Endothelial cell (in vitro differentiated cells): ENCODE measurements at regions not wholly inside any gene's neighbourhood (a gene's known extent, or its start where the extent isn't known, plus 50 kb on each side); places are given as distances from the start of the nearest gene placed in this dataset.
A peak's percentile ranks its signal among the peaks of the same experiment; 100 is the strongest.
"Not testable (repeated sequence)": the region's sequence is repeated elsewhere in the genome, so short reads cannot be mapped to it uniquely, and the experiment has no call there.

Experiments
- DNase-seq: peaks from one replicate; pipeline ENCODE4 v3.0.0; 2021; ENCODE audit warnings: low spot score
- H3K27ac Mint-ChIP-seq: one replicate; pipeline ENCODE4 v1.8.0; 2021; ENCODE audit warnings: mixed read lengths, inconsistent platforms; ENCODE audit not compliant: unreplicated experiment
- H3K27me3 Mint-ChIP-seq: one replicate; pipeline ENCODE4 v1.8.0; 2021; ENCODE audit warnings: mild to moderate bottlenecking, moderate library complexity, mixed read lengths, inconsistent platforms; ENCODE audit not compliant: unreplicated experiment
- H3K36me3 Mint-ChIP-seq: one replicate; pipeline ENCODE4 v1.8.0; 2021; ENCODE audit warnings: mild to moderate bottlenecking, low read depth, mixed read lengths, inconsistent platforms; ENCODE audit not compliant: unreplicated experiment
- H3K4me1 Mint-ChIP-seq: one replicate; pipeline ENCODE4 v1.8.0; 2021; ENCODE audit warnings: mild to moderate bottlenecking, mixed read lengths, inconsistent platforms; ENCODE audit not compliant: unreplicated experiment
- H3K4me3 Mint-ChIP-seq: one replicate; pipeline ENCODE4 v1.8.0; 2021; ENCODE audit warnings: mild to moderate bottlenecking, mixed read lengths, inconsistent platforms; ENCODE audit not compliant: unreplicated experiment
- H3K9me3 Mint-ChIP-seq: one replicate; pipeline ENCODE4 v1.8.0; 2021; ENCODE audit warnings: mixed read lengths, inconsistent platforms; ENCODE audit not compliant: unreplicated experiment
- TF ChIP-seq, protein P1 (sequence below): fragments of 200-600 bp; sonication (generic); IDR thresholded peaks from one replicate; pipeline ENCODE4 v1.5.0; 2021; ENCODE audit warnings: antibody characterized with exemption; ENCODE audit not compliant: unreplicated experiment

DNA sequence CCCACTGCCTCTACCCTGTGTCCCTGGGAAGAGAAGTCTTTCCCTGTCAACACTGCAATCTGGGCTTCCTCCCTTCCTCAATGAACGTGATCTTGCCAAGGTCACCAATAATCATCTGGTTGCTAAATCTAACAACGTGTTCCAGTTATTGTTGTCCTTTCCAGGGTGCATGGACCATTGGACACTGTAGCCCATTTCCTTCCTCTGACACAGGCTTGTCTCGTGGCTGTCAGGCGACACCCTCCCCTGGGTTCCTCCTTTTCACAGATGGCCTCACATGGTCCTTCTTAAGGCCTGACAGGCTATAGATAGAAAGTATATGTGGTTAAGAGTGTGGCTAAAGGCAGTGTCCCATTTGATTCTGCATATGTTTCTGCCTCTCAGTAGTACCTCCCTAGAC lies 67.7 kb upstream of the STARD13 start:
- Mint-ChIP-seq H3K27ac (peak overlapping the region; percentile 96), H3K27me3 (peaks cover 5% of the 10 kb centered on the region), H3K4me1 (peaks cover 48% of the 10 kb centered on the region), H3K36me3 (peaks cover 7% of the 10 kb centered on the region), H3K9me3 (no peaks in the 10 kb centered on the region), H3K4me3 (no peak overlapping the region)
- DNase-seq: no peak
- TF ChIP-seq, protein P1, sequence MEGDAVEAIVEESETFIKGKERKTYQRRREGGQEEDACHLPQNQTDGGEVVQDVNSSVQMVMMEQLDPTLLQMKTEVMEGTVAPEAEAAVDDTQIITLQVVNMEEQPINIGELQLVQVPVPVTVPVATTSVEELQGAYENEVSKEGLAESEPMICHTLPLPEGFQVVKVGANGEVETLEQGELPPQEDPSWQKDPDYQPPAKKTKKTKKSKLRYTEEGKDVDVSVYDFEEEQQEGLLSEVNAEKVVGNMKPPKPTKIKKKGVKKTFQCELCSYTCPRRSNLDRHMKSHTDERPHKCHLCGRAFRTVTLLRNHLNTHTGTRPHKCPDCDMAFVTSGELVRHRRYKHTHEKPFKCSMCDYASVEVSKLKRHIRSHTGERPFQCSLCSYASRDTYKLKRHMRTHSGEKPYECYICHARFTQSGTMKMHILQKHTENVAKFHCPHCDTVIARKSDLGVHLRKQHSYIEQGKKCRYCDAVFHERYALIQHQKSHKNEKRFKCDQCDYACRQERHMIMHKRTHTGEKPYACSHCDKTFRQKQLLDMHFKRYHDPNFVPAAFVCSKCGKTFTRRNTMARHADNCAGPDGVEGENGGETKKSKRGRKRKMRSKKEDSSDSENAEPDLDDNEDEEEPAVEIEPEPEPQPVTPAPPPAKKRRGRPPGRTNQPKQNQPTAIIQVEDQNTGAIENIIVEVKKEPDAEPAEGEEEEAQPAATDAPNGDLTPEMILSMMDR: no peak

DNA sequence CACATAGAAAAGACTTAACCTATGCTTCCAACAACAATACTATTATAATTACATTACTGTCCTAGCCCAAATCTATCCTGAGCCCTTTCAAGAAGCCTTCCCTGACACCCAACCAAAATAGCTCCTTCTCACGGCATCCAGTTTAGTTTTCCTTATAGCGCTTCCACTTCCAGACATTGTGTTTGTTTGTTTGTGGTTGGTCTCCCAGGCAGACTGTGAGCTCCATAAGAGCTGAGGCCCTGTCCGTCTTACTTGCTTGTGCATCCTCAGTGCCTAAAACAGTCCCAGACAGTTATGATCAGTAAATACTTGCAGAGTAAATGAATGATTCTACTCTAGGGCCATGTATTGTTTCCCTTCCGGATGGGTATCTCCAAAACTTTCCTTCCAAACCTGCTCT lies 68.1 kb upstream of the STARD13 start:
- Mint-ChIP-seq H3K27ac (peak overlapping the region; percentile 96), H3K27me3 (peaks cover 5% of the 10 kb centered on the region), H3K36me3 (peaks cover 4% of the 10 kb centered on the region), H3K9me3 (no peaks in the 10 kb centered on the region), H3K4me3 (no peak overlapping the region), H3K4me1 (peaks cover 43% of the 10 kb centered on the region)
- DNase-seq: no peak
- TF ChIP-seq, protein P1: no peak

DNA sequence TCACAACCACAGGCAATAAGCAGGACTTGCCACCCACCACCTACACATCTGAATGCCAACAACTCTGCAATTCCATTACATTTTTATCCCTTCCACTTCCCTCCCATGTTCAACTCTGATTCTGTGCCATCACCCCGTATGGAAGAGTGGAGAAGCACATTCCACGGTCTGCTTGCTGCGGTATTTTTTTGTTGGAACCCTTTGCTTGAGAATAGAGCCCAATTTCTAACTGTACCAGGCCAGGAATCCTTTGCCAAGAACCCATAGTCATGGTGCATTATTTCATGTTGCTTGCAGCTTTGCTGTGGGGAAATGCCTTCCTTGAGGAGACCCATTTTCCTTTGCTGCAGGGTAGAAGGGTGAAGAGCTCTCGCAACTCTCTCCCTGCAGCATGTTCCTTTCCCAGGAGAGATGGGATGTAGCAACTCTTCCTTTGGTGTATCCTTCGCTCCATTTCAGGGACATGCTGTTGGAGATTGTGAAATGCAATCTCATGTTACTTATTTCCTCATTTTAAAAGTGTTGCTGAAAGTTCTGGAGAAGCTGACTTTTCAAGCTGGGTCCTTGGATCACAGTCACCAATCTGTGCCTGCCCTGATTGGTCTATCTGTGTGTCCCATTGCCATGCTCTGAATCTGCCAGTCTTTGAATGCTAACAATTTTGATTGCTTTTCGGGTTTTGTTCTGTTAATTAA lies 69.8 kb upstream of the STARD13 start:
- TF ChIP-seq, protein P1: no peak
- Mint-ChIP-seq H3K27me3 (peaks cover 6% of the 10 kb centered on the region), H3K9me3 (no peaks in the 10 kb centered on the region), H3K4me1 (peaks cover 37% of the 10 kb centered on the region), H3K36me3 (peaks cover 10% of the 10 kb centered on the region), H3K4me3 (no peak overlapping the region), H3K27ac (no peak overlapping the region)
- DNase-seq: no peak

DNA sequence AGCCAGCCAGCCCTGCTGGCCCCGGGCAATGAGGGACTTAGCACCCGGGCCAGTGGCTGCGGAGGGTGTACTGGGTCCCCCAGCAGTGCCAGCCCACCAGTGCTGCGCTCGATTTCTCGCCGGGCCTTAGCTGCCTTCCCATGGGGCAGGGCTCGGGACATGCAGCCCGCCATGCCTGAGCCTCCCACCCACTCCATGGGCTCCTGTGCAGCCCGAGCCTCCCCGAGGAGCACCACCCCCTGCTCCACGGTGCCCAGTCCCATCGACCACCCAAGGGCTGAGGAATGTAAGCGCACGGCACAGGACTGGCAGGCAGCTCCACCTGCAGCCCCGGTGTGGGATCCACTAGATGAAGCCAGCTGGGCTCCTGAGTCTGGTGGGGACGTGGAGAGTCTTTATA lies 72.5 kb upstream of the STARD13 start:
- not testable (repeated sequence) for H3K36me3 Mint-ChIP-seq, H3K27me3 Mint-ChIP-seq, H3K27ac Mint-ChIP-seq, H3K9me3 Mint-ChIP-seq, H3K4me3 Mint-ChIP-seq, DNase-seq
- peaks cover 13% of the 10 kb centered on the region for H3K4me1 Mint-ChIP-seq

DNA sequence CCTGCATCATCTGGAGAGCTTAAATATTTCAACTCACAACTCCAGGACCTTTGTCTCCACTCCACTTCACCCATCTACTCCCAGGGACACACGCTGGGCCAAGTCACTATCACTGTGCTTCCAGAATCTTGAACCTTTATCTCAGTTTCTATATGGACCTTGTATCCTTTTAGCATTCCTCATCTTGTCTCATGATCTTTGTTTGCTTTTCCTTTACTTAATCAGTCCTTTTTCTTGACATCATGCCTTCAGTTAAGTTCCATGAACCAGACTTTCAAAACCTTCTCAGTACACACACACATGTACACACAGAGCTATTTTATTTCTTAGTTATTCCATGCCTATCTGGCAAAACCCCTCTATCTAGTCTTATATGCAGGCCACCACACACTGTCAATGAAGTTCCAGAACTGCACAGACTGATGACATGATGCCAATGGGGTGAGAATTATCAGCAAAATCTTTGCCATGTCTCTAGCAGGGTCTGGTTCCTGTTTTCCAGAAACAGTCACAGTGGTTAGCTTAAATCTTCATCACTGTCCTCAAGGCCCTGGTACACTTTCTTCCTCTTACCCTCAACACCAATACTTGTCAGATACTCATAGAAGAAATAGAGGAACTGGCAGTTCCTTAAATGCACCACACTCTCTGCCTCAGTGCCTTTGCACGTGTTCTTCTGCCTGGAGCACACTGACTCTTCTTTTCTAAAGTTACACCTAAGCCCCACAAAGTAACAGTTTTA lies 77.6 kb upstream of the STARD13 start:
- DNase-seq: no peak

More for the DNA sequence above, 77.6 kb upstream of the STARD13 start:
- TF ChIP-seq, protein P1: no peak
- H3K36me3 Mint-ChIP-seq: peaks cover 6% of the 10 kb centered on the region
- no peaks in the 10 kb centered on the region for H3K9me3 Mint-ChIP-seq
- H3K4me1 Mint-ChIP-seq: peaks cover 6% of the 10 kb centered on the region
- H3K4me3 Mint-ChIP-seq: peak overlapping the region; percentile 10
- H3K27ac Mint-ChIP-seq: no peak overlapping the region
- H3K27me3 Mint-ChIP-seq: peaks cover 5% of the 10 kb centered on the region
